SK-N-SH (cell line): ENCODE measurements at regions not wholly inside any gene's neighbourhood (a gene's known extent, or its start where the extent isn't known, plus 50 kb on each side); places are given as distances from the start of the nearest gene placed in this dataset.

Source experiments
- CTCF ChIP-seq: fragments of 200-600 bp; sonication (generic); IDR thresholded peaks from 2 replicates; pipeline ENCODE4 v1.6.1; 2017; ENCODE audit warnings: antibody characterized with exemption, mild to moderate bottlenecking, moderate library complexity
- EP300 ChIP-seq, 2 experiments: IDR thresholded peaks; 2 replicates each; pipeline versions ENCODE4 v1.4.0 to v1.6.1; 2012; ENCODE audit warnings: borderline replicate concordance in 1 of 2, low read depth in 1 of 2, low read length in 1 of 2
- EZH2phosphoT487 ChIP-seq: fragments of 200-600 bp; sonication (generic); IDR thresholded peaks from 2 replicates; pipeline ENCODE4 v1.6.1; 2017; ENCODE audit warnings: low read depth, mixed run types, mild to moderate bottlenecking, antibody characterized with exemption, moderate library complexity, borderline replicate concordance
- FOXM1 ChIP-seq: IDR thresholded peaks from 2 replicates; pipeline ENCODE4 v1.4.0; 2012; ENCODE audit warnings: low read depth, mild to moderate bottlenecking
- JUND ChIP-seq: IDR thresholded peaks from 2 replicates; pipeline ENCODE4 v1.4.0; 2012
- MAX ChIP-seq: IDR thresholded peaks from 2 replicates; pipeline ENCODE4 v1.4.0; 2012; ENCODE audit warnings: low read depth
- POLR2AphosphoS5 ChIP-seq: IDR thresholded peaks from 2 replicates; pipeline ENCODE4 v1.6.1; 2012; ENCODE audit warnings: low read depth, low read length
- RCOR1 ChIP-seq: fragments of 150-350 bp; IDR thresholded peaks from 2 replicates; pipeline ENCODE4 v1.6.1; 2017; ENCODE audit warnings: antibody characterized with exemption, low read length
- REST ChIP-seq: IDR thresholded peaks from 2 replicates; pipeline ENCODE4 v1.6.1; 2012; ENCODE audit warnings: mild to moderate bottlenecking, low read depth, low read length, moderate library complexity
- SMC3 ChIP-seq: IDR thresholded peaks from 2 replicates; pipeline ENCODE4 v1.6.1; 2012; ENCODE audit warnings: low read depth, low read length, improper control_type of control experiment
- TAF1 ChIP-seq: IDR thresholded peaks from 2 replicates; pipeline ENCODE4 v1.6.1; 2012; ENCODE audit warnings: low read depth, mild to moderate bottlenecking, low read length, moderate library complexity, borderline replicate concordance

GRCh38 chr12:87509237-87509820, 519.9 kb downstream of the C12orf50 start:
- TF ChIP-seq RCOR1: no peak
- TF ChIP-seq REST: no peak
- no peak for TF ChIP-seq CTCF
- TF ChIP-seq MAX: no peak
- no peak for TF ChIP-seq SMC3
- TF ChIP-seq POLR2AphosphoS5: no peak
- peak; percentile 97 for TF ChIP-seq JUND
- no peak for TF ChIP-seq EZH2phosphoT487
- TF ChIP-seq EP300 (IDR thresholded peaks at IDR 0.05; ENCODE audit: borderline replicate concordance in 1 of 2, low read depth in 1 of 2, low read length in 1 of 2): peak in 1 of 2 experiments; percentile 59; a peak in 1 of 4 replicates
- no peak for TF ChIP-seq TAF1
- no peak for TF ChIP-seq FOXM1
